Fibroblast of mammary gland (primary cell): ENCODE measurements at regions not wholly inside any gene's neighbourhood (a gene's known extent, or its start where the extent isn't known, plus 50 kb on each side); places are given as distances from the start of the nearest gene placed in this dataset.

ENCODE experiments used
- DNase-seq: peaks from one replicate; pipeline ENCODE4 v3.0.0-alpha.2; 2010; ENCODE audit warnings: low read depth
- H3K4me3 ChIP-seq: 2 replicates; pipeline ENCODE4 v1.5.1; 2011; ENCODE audit warnings: low read depth, mild to moderate bottlenecking, low read length, moderate library complexity; ENCODE audit not compliant: control insufficient read depth
- TF ChIP-seq, protein P1 (sequence below): conservative IDR thresholded peaks from 2 replicates; pipeline ENCODE4 v1.5.1; 2011; ENCODE audit warnings: low read depth, low read length, inconsistent platforms; ENCODE audit not compliant: control insufficient read depth, insufficient read depth

DNA sequence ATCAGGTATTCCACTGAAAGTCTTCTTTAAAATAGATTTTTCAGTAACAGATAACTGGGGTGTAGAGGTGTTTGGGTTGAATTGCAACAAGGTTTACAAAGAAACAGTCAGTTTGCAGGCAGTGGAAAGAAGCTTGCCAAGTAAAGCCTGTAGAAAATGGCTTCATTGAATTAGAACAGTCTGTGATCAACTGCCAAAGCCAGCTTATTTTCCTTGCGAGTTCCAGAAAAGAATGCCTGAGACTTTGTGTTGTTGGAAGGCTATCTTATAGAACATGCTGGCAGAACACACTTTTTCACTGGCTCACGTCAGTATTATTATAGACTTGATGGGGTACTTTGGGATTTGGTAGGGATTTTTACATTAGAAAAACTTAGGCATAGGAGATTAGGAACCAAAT, 601.0 kb downstream of the XIRP2 start:
- DNase-seq: no peak
- TF ChIP-seq, protein P1, sequence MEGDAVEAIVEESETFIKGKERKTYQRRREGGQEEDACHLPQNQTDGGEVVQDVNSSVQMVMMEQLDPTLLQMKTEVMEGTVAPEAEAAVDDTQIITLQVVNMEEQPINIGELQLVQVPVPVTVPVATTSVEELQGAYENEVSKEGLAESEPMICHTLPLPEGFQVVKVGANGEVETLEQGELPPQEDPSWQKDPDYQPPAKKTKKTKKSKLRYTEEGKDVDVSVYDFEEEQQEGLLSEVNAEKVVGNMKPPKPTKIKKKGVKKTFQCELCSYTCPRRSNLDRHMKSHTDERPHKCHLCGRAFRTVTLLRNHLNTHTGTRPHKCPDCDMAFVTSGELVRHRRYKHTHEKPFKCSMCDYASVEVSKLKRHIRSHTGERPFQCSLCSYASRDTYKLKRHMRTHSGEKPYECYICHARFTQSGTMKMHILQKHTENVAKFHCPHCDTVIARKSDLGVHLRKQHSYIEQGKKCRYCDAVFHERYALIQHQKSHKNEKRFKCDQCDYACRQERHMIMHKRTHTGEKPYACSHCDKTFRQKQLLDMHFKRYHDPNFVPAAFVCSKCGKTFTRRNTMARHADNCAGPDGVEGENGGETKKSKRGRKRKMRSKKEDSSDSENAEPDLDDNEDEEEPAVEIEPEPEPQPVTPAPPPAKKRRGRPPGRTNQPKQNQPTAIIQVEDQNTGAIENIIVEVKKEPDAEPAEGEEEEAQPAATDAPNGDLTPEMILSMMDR: no peak
- H3K4me3 ChIP-seq: no peak overlapping the region

GRCh38 chr2:167487728-167488127, 599.4 kb downstream of the XIRP2 start:
- TF ChIP-seq, protein P1: no peak
- no peak overlapping the region for H3K4me3 ChIP-seq
- DNase-seq: no peak

GRCh38 chr2:167484875-167485274, 596.6 kb downstream of the XIRP2 start:
- no peak overlapping the region for H3K4me3 ChIP-seq
- TF ChIP-seq, protein P1: no peak
- DNase-seq: no peak

- no peak overlapping the region for H3K4me3 ChIP-seq
- TF ChIP-seq, protein P1: no peak
- DNase-seq: no peak
Observed at GRCh38 chr2:167480986-167481309, 592.7 kb downstream of the XIRP2 start.

- H3K4me3 ChIP-seq: no peak overlapping the region
- no peak for DNase-seq
- TF ChIP-seq, protein P1: no peak
Observed at GRCh38 chr2:167480232-167480985, 592.1 kb downstream of the XIRP2 start.

DNA sequence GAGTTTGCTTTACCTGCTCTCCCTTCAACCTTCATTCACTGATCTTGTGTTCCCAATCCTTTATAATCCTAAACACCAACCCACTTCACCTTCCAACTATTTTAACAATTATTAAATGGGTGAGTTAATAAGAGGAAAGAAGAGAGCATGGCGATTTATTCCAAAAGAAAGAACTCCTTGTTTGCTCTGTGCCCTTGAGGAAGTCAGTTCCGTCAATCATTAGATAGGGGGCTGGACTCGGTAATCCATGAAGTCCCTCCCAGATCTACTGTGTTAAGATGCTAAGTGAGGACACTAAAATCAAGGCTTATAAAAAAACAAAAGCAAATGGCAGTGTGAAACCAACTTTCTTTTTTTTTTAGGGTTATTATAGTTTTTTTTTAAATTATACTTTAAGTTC, 589.9 kb downstream of the XIRP2 start:
- TF ChIP-seq, protein P1: no peak
- no peak overlapping the region for H3K4me3 ChIP-seq
- no peak for DNase-seq

GRCh38 chr2:167475791-167476190, 587.5 kb downstream of the XIRP2 start:
- DNase-seq: no peak
- TF ChIP-seq, protein P1: no peak
- no peak overlapping the region for H3K4me3 ChIP-seq
